ACC112 (cell line): ENCODE measurements at regions not wholly inside any gene's neighbourhood (a gene's known extent, or its start where the extent isn't known, plus 50 kb on each side); places are given as distances from the start of the nearest gene placed in this dataset.

Experiments used
- H2AFZ ChIP-seq: fragments of 200-600 bp; sonication (generic); one replicate; pipeline ENCODE4 v1.6.0; 2017; ENCODE audit warnings: antibody characterized with exemption, low read length; ENCODE audit not compliant: unreplicated experiment
- H3K27ac ChIP-seq: fragments of 200-600 bp; sonication (generic); 2 replicates; pipeline ENCODE4 v1.5.1; 2014; ENCODE audit warnings: low read depth, mild to moderate bottlenecking, antibody characterized with exemption, low read length, moderate library complexity
- H3K27me3 ChIP-seq: fragments of 200-600 bp; sonication (generic); 2 replicates; pipeline ENCODE4 v1.6.1; 2014; ENCODE audit warnings: mild to moderate bottlenecking, antibody characterized with exemption, low read length, moderate library complexity, mixed read lengths; ENCODE audit not compliant: insufficient read depth
- H3K36me3 ChIP-seq: fragments of 200-600 bp; sonication (generic); 2 replicates; pipeline ENCODE4 v1.6.1; 2016; ENCODE audit warnings: mild to moderate bottlenecking, antibody characterized with exemption, low read length, moderate library complexity, mixed read lengths; ENCODE audit not compliant: insufficient read depth
- H3K4me1 ChIP-seq: fragments of 200-600 bp; sonication (generic); one replicate; pipeline ENCODE4 v1.6.1; 2016; ENCODE audit warnings: low read length, mixed read lengths; ENCODE audit not compliant: insufficient read depth, unreplicated experiment, control insufficient read depth
- H3K4me3 ChIP-seq: fragments of 200-600 bp; sonication (generic); 2 replicates; pipeline ENCODE4 v1.5.1; 2014; ENCODE audit warnings: mild to moderate bottlenecking, low read depth, low read length
- H3K79me2 ChIP-seq: fragments of 200-600 bp; sonication (generic); one replicate; pipeline ENCODE4 v1.6.0; 2016; ENCODE audit warnings: low read length; ENCODE audit not compliant: control insufficient read depth, unreplicated experiment, insufficient read depth

DNA sequence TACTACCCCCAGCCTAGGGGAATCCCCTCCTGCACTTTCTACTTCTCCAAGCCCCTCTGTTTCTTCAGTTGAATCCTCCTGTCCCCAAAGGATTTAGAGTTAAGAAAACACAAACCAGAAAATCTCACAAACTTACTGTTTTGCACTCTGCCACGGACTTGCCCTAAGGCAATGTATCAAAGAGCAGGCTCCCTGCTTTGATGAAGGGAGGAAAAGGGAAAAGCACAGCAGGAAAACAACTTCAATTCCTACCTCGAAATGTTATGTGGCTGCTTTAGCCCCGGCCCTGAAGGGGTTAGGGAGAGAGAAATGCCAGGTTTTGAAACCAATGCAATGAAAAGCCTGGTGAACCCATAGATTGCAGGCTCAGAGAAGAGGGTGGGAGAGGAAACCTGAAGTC lies 254.7 kb downstream of the MAN2A1 start:
- H3K27ac ChIP-seq: no peak overlapping the region
- peaks cover 3% of the 10 kb centered on the region for H3K4me1 ChIP-seq
- peaks cover 16% of the 10 kb centered on the region; the same call in 1 of the 2 replicates for H3K27me3 ChIP-seq
- H3K36me3 ChIP-seq: no peaks in the 10 kb centered on the region
- no peak overlapping the region for H2AFZ ChIP-seq
- no peak overlapping the region for H3K4me3 ChIP-seq
- no peaks in the 10 kb centered on the region for H3K79me2 ChIP-seq

DNA sequence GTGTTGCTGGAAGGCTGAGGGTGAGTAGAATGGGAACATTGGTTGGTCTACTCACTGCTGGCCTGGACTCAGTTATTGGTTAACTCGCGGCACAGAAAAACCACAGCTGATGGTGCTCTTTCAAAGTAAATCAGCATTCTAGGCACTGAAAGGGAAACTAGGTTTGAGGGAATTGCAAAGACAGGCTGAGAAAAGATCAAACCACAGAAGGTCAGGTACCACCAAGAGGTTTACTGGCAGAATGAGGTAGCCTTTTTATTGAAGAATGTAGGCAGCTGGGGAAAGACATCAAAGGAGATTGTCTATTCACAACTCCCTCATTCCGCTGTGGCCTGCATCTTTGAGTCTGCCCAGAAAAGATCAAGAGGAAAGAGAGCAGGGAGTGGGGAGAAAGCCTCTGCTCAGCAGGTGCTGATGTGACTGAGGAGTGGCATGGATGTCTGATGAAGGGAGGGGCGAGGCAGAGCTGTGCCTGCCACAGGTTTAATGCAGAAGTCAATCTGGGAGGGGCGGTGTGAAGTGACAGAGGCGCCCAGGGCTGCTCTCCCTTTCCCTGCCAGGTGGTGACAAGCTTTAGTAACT lies 255.5 kb downstream of the MAN2A1 start:
- Histone ChIP-seq H2AFZ (no peak overlapping the region), H3K27ac (no peak overlapping the region), H3K79me2 (no peaks in the 10 kb centered on the region), H3K27me3 (peaks cover 16% of the 10 kb centered on the region; the same call in 1 of the 2 replicates), H3K4me1 (no peaks in the 10 kb centered on the region), H3K36me3 (no peaks in the 10 kb centered on the region), H3K4me3 (no peak overlapping the region)

DNA sequence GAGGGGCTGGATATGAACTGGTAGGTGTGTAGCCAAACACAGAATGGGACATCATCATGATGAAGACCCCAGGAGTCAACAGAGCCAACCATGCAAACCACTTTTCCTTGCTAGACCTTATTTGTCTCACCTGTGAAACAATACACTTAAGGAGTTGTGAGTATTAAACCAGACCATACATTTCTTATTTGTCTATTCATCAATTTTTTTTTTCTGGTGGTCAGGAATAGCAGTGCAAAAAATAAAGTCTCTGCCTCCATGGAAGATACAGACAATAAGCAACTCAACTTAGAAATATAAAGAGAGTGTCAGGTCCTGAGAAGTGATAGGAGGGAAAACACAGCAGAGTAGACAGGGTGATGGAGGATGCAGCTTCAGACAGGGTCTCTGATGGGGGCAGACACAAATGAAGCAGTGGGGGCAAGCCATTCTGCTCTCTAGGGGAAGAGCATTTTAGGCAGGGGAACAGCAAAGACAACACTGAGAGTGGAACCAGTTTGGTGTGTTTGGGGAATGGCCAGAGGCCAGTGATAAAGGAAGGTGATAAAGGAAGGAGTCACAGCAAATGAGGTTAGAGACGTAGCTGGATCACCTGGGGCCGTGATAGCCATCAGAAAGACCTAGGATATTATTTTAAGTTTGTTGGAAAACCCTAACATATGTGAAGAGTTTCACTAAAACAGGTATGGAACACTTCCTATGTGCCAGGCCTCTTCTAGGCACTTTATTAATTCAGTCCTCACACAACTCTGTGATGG lies 256.2 kb downstream of the MAN2A1 start:
- Histone ChIP-seq H3K4me3 (no peak overlapping the region), H2AFZ (no peak overlapping the region), H3K4me1 (no peaks in the 10 kb centered on the region), H3K36me3 (no peaks in the 10 kb centered on the region), H3K27me3 (peaks cover 16% of the 10 kb centered on the region; the same call in 1 of the 2 replicates), H3K27ac (no peak overlapping the region), H3K79me2 (no peaks in the 10 kb centered on the region)

DNA sequence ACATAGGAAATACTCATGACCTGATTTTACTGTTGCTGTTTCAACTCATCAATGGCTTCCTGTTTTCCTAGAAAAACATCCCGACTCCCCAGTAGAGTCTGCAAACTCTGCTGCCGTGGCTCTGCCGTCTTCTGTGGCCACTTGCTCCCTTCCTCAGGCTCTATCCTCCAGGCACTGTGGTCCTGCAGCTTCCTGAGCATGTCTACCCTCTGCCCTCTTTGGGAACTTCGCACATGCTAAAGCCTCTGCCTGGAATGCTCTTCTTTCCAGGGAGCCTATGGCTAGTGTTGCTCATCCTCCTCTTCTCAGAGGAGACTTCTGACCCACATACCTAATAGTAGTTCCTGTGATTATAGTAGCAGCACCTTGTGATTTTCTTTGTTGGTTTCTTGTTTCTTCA lies 256.9 kb downstream of the MAN2A1 start:
- H3K4me3 ChIP-seq: no peak overlapping the region
- H3K79me2 ChIP-seq: no peaks in the 10 kb centered on the region
- no peak overlapping the region for H3K27ac ChIP-seq
- no peaks in the 10 kb centered on the region for H3K4me1 ChIP-seq
- H3K27me3 ChIP-seq: peaks cover 16% of the 10 kb centered on the region; the same call in 1 of the 2 replicates
- no peaks in the 10 kb centered on the region for H3K36me3 ChIP-seq
- no peak overlapping the region for H2AFZ ChIP-seq

GRCh38 chr5:109947667-109948066 lies 257.9 kb downstream of the MAN2A1 start:
- Histone ChIP-seq H3K79me2 (no peaks in the 10 kb centered on the region), H3K4me3 (no peak overlapping the region), H2AFZ (no peak overlapping the region), H3K4me1 (no peaks in the 10 kb centered on the region), H3K36me3 (no peaks in the 10 kb centered on the region), H3K27me3 (peaks cover 11% of the 10 kb centered on the region; the same call in 1 of the 2 replicates), H3K27ac (no peak overlapping the region)

DNA sequence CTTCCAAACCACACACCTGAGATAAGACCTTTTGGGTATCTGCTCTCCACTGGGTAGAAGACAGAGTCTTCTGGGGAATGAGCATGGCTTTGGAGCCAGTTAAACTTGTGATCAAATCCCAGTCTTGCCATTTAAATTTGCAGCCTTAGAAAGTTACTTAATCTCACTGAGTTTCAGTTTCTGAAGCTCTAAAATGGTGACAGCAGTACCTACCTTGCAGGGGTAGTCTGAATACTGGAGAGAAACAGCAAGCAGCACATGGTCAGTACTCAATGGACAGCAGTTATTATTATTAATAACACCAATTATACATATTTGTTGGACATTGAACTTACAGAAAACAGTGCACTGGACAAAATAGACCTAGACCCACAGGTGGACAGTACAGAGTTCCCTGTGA lies 260.9 kb downstream of the MAN2A1 start:
- Histone ChIP-seq H3K4me3 (no peak overlapping the region), H3K27ac (no peak overlapping the region), H3K4me1 (no peaks in the 10 kb centered on the region), H2AFZ (no peak overlapping the region), H3K79me2 (no peaks in the 10 kb centered on the region), H3K27me3 (peaks cover 5% of the 10 kb centered on the region; the same call in 1 of the 2 replicates), H3K36me3 (no peaks in the 10 kb centered on the region)

DNA sequence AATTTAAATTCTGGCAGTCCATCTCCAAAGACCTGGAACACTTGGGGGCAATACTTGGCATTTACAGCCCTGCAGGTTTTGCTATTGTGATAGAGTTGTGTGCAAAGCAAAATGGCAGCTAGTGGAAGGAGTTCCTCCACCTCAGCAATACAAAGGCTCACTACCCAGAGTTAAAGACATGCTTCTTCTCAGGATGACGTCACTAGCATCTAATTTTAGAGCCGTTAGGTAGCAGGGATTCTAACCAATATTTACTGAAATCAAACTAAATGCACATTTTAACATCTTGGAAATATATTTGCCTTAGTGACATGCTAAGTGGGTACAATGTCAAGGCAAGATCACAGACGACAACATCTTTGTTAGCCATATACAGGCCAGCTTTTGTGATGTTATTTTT lies 261.6 kb downstream of the MAN2A1 start:
- Histone ChIP-seq H3K27me3 (peaks cover 5% of the 10 kb centered on the region; the same call in 1 of the 2 replicates), H3K79me2 (no peaks in the 10 kb centered on the region), H3K4me1 (no peaks in the 10 kb centered on the region), H3K36me3 (no peaks in the 10 kb centered on the region), H3K4me3 (no peak overlapping the region), H3K27ac (no peak overlapping the region), H2AFZ (no peak overlapping the region)

GRCh38 chr5:109951758-109952157 lies 262.0 kb downstream of the MAN2A1 start:
- H3K79me2 ChIP-seq: no peaks in the 10 kb centered on the region
- H2AFZ ChIP-seq: no peak overlapping the region

DNA sequence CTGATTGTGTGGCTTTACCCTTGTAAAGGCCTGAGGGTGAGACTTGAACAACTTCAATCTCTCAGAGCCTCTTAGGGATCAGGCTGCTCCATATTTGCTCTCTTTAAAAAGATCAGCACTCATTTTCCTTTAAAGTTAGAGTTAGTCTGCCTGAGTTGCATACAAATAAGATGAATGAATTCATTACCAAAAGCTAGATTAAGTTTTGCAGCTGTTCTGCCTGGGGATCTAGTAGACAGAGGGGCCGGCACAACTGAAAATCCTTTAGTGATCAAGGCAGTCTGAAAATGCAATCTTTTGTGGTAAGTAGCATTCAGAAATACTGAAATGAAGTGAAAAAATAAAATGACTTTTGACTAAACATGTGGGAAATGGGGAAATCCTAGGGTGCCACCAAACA lies 264.0 kb downstream of the MAN2A1 start:
- Histone ChIP-seq H3K36me3 (no peaks in the 10 kb centered on the region), H2AFZ (no peak overlapping the region), H3K27me3 (peaks cover 4% of the 10 kb centered on the region; the same call in 1 of the 2 replicates), H3K79me2 (no peaks in the 10 kb centered on the region), H3K4me1 (no peaks in the 10 kb centered on the region), H3K27ac (no peak overlapping the region), H3K4me3 (no peak overlapping the region)

More at GRCh38 chr5:109951758-109952157, 262.0 kb downstream of the MAN2A1 start:
- H3K27me3 ChIP-seq: peaks cover 5% of the 10 kb centered on the region; the same call in 1 of the 2 replicates
- no peaks in the 10 kb centered on the region for H3K36me3 ChIP-seq
- H3K4me3 ChIP-seq: no peak overlapping the region
- H3K4me1 ChIP-seq: no peaks in the 10 kb centered on the region
- no peak overlapping the region for H3K27ac ChIP-seq

GRCh38 chr5:109956884-109957283 lies 267.2 kb downstream of the MAN2A1 start:
- Histone ChIP-seq H3K79me2 (no peaks in the 10 kb centered on the region), H3K4me1 (no peaks in the 10 kb centered on the region), H3K27me3 (peaks cover 4% of the 10 kb centered on the region; the same call in 1 of the 2 replicates), H2AFZ (no peak overlapping the region), H3K4me3 (no peak overlapping the region), H3K27ac (no peak overlapping the region), H3K36me3 (no peaks in the 10 kb centered on the region)

DNA sequence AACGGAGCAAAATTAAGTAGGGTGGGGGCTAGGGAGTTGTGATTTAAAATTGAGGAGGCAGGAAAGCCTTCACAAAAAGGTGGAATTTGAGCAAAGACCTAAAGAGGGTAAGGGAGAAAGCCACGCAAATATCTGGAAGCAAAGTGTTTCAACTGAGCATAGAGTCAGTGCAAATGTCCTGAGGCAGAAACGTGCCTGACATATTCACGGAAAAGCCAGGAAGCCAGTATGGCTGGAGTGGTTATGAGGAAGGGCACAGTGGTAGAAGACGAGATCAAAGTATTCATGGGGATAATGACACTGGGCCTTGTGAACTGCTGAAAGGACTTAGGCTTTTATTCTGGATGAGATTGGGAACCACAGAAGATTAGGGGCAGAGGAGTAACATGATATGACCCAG lies 268.4 kb downstream of the MAN2A1 start:
- Histone ChIP-seq H3K79me2 (no peaks in the 10 kb centered on the region), H3K36me3 (no peaks in the 10 kb centered on the region), H3K4me1 (no peaks in the 10 kb centered on the region), H3K27me3 (peaks cover 4% of the 10 kb centered on the region; the same call in 1 of the 2 replicates), H3K27ac (no peak overlapping the region), H2AFZ (no peak overlapping the region), H3K4me3 (no peak overlapping the region)
